ENCODE measurements at regions not wholly inside any gene's neighbourhood (a gene's known extent, or its start where the extent isn't known, plus 50 kb on each side); places are given as distances from the start of the nearest gene placed in this dataset.

- DNase-seq = no peak
- Histone ChIP-seq H3K4me3 (no peak overlapping the region), H3K27ac (no peak overlapping the region), H3K9me3 (no peaks in the 10 kb centered on the region), H3K27me3 (no peaks in the 10 kb centered on the region), H3K4me1 (no peaks in the 10 kb centered on the region), H3K36me3 (no peaks in the 10 kb centered on the region)
- intact Hi-C loops (cut with DNase I) = no loop called here
- no peak for TF ChIP-seq CTCF (IDR thresholded peaks at IDR 0.05)
- no peak for TF ChIP-seq POLR2AphosphoS5 (IDR thresholded peaks at IDR 0.05)
- no peak for TF ChIP-seq EP300 (IDR thresholded peaks at IDR 0.05)
- TF ChIP-seq POLR2A (IDR thresholded peaks at IDR 0.05) = no peak
- WGBS, 2 donors = 74 to 75% methylated on average over 5 of the region's 5 CpGs
Observed at GRCh38 chr5:62144401-62145022, 161.5 kb upstream of the KIF2A start.

- no peaks in the 10 kb centered on the region for H3K27me3 ChIP-seq
- no peak overlapping the region for H3K4me3 ChIP-seq
- no peaks in the 10 kb centered on the region for H3K36me3 ChIP-seq
- H3K4me1 ChIP-seq = no peaks in the 10 kb centered on the region
- H3K27ac ChIP-seq = no peak overlapping the region
- H3K9me3 ChIP-seq = peaks cover 0 to 5% (median 0%) of the 10 kb centered on the region in 4 donors
- no peak for DNase-seq
- TF ChIP-seq CTCF (IDR thresholded peaks at IDR 0.05) = no peak
- no peak for TF ChIP-seq POLR2A (IDR thresholded peaks at IDR 0.05)
- TF ChIP-seq EP300 (IDR thresholded peaks at IDR 0.05) = no peak
- no peak for TF ChIP-seq POLR2AphosphoS5 (IDR thresholded peaks at IDR 0.05)
- intact Hi-C loops (cut with DNase I) = no loop called here
- WGBS, 2 donors = 78 to 83% methylated on average over 4 of the region's 4 CpGs
Observed at GRCh38 chr5:62149879-62150278, 156.1 kb upstream of the KIF2A start.

- Histone ChIP-seq H3K9me3 (peaks cover 0 to 5% (median 3%) of the 10 kb centered on the region in 4 donors), H3K36me3 (no peaks in the 10 kb centered on the region), H3K27me3 (no peaks in the 10 kb centered on the region), H3K4me3 (no peak overlapping the region), H3K4me1 (no peaks in the 10 kb centered on the region), H3K27ac (no peak overlapping the region)
- no peak for DNase-seq
- TF ChIP-seq CTCF (IDR thresholded peaks at IDR 0.05) = no peak
- no peak for TF ChIP-seq EP300 (IDR thresholded peaks at IDR 0.05)
- TF ChIP-seq POLR2A (IDR thresholded peaks at IDR 0.05) = no peak
- no peak for TF ChIP-seq POLR2AphosphoS5 (IDR thresholded peaks at IDR 0.05)
- intact Hi-C loops (cut with DNase I) = no loop called here
- WGBS, 2 donors = 63 to 77% methylated on average over 4 of the region's 4 CpGs
Observed at GRCh38 chr5:62152394-62153087, 153.5 kb upstream of the KIF2A start.

GRCh38 chr5:62154758-62155157 lies 151.2 kb upstream of the KIF2A start:
- H3K9me3 ChIP-seq = peaks cover 0 to 8% (median 3%) of the 10 kb centered on the region in 4 donors
- no peak for DNase-seq
- no peaks in the 10 kb centered on the region for H3K4me1 ChIP-seq
- intact Hi-C loops (cut with DNase I) = no loop called here
- TF ChIP-seq POLR2A (IDR thresholded peaks at IDR 0.05) (no peak), POLR2AphosphoS5 (IDR thresholded peaks at IDR 0.05) (no peak), EP300 (IDR thresholded peaks at IDR 0.05) (no peak), CTCF (IDR thresholded peaks at IDR 0.05) (no peak)
- no peak overlapping the region for H3K4me3 ChIP-seq
- H3K27me3 ChIP-seq = no peaks in the 10 kb centered on the region
- no peaks in the 10 kb centered on the region for H3K36me3 ChIP-seq
- no peak overlapping the region for H3K27ac ChIP-seq

Data from sigmoid colon (tissue), 6 donors.